Tibial nerve (tissue), 3 donors: ENCODE measurements at regions not wholly inside any gene's neighbourhood (a gene's known extent, or its start where the extent isn't known, plus 50 kb on each side); places are given as distances from the start of the nearest gene placed in this dataset.

ENCODE experiments used
- CTCF ChIP-seq, 5 experiments: fragments of 200-600 bp in 3 of 5; fragments of 450-650 bp in 2 of 5; sonication (generic) in 3 of 5; IDR thresholded peaks; one replicate each; pipeline ENCODE4 v1.5.1; 2016 to 2019; ENCODE audit warnings: antibody characterized with exemption in 5 of 5, mild to moderate bottlenecking in 3 of 5, moderate library complexity in 2 of 5
- POLR2A ChIP-seq, 2 donors: fragments of 450-650 bp; IDR thresholded peaks; one replicate each; pipeline ENCODE4 v1.6.1; 2017; ENCODE audit warnings: antibody characterized with exemption in 2 of 2, mild to moderate bottlenecking in 2 of 2, moderate library complexity in 2 of 2

- TF ChIP-seq POLR2A (IDR thresholded peaks at IDR 0.05) (no peak), CTCF (IDR thresholded peaks at IDR 0.05) (no peak)
Observed at GRCh38 chr13:108486096-108486495, 143.3 kb upstream of the MYO16 start.
